ENCODE measurements at regions not wholly inside any gene's neighbourhood (a gene's known extent, or its start where the extent isn't known, plus 50 kb on each side); places are given as distances from the start of the nearest gene placed in this dataset.

DNA sequence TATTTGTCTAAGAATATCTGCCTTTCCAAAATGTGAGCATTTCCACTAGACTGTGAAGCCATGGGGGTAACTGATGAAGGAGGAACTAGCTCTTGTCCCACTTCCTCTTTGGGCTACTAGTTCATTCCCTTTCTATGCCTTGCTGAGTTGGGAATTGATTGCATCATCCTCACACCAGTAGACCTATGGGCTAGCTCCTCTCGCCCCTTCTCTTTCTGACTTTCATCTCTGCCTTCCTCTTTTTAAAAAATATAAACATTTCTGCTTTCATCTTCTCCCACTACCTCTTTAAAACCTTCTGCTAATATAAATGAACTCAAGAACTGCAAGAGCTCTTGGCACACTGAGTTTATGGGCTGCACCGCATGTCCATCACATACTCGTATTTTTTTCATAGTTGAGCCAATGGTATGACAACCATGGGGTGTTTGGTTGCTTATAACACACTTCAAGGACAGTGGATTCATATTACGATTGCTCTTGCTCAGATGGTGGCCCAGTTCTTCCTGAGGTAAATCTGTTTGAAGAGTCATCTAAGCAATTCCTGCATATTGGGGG lies 182.0 kb downstream of the REEP3 start:
- TF ChIP-seq TAF1 (CRISPR knock-in tag; IDR thresholded peaks at IDR 0.05) (no peak), ZNF639 (CRISPR knock-in tag; conservative IDR thresholded peaks at IDR 0.05) (no peak), HNRNPK (IDR thresholded peaks at IDR 0.05; ENCODE audit: low read depth, low read length, poor library complexity, severe bottlenecking) (no peak), POLR2A (IDR thresholded peaks at IDR 0.05; ENCODE audit: insufficient read depth in 1 of 2, low read depth in 2 of 2, low read length in 2 of 2) (no peak), ZNF644 (CRISPR knock-in tag; IDR thresholded peaks at IDR 0.05; ENCODE audit: low read depth) (no peak)
- TF ChIP-seq, protein P1, sequence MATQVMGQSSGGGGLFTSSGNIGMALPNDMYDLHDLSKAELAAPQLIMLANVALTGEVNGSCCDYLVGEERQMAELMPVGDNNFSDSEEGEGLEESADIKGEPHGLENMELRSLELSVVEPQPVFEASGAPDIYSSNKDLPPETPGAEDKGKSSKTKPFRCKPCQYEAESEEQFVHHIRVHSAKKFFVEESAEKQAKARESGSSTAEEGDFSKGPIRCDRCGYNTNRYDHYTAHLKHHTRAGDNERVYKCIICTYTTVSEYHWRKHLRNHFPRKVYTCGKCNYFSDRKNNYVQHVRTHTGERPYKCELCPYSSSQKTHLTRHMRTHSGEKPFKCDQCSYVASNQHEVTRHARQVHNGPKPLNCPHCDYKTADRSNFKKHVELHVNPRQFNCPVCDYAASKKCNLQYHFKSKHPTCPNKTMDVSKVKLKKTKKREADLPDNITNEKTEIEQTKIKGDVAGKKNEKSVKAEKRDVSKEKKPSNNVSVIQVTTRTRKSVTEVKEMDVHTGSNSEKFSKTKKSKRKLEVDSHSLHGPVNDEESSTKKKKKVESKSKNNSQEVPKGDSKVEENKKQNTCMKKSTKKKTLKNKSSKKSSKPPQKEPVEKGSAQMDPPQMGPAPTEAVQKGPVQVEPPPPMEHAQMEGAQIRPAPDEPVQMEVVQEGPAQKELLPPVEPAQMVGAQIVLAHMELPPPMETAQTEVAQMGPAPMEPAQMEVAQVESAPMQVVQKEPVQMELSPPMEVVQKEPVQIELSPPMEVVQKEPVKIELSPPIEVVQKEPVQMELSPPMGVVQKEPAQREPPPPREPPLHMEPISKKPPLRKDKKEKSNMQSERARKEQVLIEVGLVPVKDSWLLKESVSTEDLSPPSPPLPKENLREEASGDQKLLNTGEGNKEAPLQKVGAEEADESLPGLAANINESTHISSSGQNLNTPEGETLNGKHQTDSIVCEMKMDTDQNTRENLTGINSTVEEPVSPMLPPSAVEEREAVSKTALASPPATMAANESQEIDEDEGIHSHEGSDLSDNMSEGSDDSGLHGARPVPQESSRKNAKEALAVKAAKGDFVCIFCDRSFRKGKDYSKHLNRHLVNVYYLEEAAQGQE (IDR thresholded peaks at IDR 0.05; ENCODE audit: borderline replicate concordance in 1 of 2, low read depth in 1 of 2, low read length in 2 of 2) = no peak

All from HepG2 (cell line).